ENCODE measurements at regions not wholly inside any gene's neighbourhood (a gene's known extent, or its start where the extent isn't known, plus 50 kb on each side); places are given as distances from the start of the nearest gene placed in this dataset.

DNA sequence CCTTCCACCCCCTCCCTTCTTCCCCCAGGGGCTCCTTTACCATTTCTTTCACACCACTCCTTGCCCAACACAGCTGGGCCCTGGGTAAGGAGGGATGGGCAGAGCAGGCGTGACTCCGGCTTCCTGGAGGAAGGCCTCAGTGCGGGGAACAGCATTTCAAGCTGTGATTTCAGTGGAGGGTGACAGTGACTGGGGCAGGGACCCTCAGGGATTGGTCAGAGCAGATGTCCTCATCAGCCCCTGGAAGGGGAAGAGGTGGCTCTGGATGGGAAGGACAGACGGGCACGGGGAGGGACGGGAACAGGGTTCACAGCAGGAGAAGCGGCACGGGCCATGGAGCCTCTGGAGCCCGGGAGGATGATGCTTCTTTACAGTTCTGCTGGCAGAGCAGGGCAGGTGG, 130.8 kb upstream of the TWIST2 start:
- TF ChIP-seq, protein P1, sequence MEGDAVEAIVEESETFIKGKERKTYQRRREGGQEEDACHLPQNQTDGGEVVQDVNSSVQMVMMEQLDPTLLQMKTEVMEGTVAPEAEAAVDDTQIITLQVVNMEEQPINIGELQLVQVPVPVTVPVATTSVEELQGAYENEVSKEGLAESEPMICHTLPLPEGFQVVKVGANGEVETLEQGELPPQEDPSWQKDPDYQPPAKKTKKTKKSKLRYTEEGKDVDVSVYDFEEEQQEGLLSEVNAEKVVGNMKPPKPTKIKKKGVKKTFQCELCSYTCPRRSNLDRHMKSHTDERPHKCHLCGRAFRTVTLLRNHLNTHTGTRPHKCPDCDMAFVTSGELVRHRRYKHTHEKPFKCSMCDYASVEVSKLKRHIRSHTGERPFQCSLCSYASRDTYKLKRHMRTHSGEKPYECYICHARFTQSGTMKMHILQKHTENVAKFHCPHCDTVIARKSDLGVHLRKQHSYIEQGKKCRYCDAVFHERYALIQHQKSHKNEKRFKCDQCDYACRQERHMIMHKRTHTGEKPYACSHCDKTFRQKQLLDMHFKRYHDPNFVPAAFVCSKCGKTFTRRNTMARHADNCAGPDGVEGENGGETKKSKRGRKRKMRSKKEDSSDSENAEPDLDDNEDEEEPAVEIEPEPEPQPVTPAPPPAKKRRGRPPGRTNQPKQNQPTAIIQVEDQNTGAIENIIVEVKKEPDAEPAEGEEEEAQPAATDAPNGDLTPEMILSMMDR (IDR thresholded peaks at IDR 0.05): no peak
- no peak for TF ChIP-seq EP300 (IDR thresholded peaks at IDR 0.05; ENCODE audit: low read depth)
- TF ChIP-seq POLR2A (IDR thresholded peaks at IDR 0.05): no peak

Measured in transverse colon (tissue), 3 donors.